ENCODE measurements at regions not wholly inside any gene's neighbourhood (a gene's known extent, or its start where the extent isn't known, plus 50 kb on each side); places are given as distances from the start of the nearest gene placed in this dataset.
A peak's percentile ranks its signal among the peaks of the same experiment; 100 is the strongest.

DNA sequence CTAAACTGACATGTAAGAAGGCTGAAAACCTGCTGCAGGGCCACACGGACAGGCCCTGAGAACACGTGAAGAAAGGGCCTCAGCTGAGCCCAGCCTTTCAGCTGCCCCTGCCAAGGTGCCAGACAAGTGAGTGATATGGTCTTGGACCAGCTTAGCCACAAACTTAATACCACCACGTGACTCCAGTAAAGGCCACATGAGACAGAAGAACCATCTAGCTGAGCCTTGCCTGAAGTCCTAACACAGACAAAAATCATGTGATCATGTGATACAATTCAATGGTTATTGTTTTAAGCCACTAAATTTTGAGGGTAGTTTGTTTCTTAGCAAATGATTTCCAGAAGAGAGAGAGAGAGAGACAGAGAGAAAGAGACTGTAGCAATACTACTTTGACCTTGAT lies 66.9 kb upstream of the ARHGAP20 start:
- ATAC-seq (ENCODE audit: low FRiP score), result no peak
- no peak overlapping the region for H3K4me3 ChIP-seq (ENCODE audit: low read length in 2 of 2)
- no peak overlapping the region for H3K27ac ChIP-seq (ENCODE audit: low read depth in 1 of 2, low read length in 2 of 2)
- no peak for DNase-seq
- no peaks in the 10 kb centered on the region for H3K36me3 ChIP-seq (ENCODE audit: control insufficient read depth in 1 of 2, insufficient read depth in 2 of 2, low read length in 1 of 2)
- H3K9me3 ChIP-seq (ENCODE audit: control insufficient read depth, low read length), result no peaks in the 10 kb centered on the region
- peaks cover 5% of the 10 kb centered on the region in 2 donors for H3K4me1 ChIP-seq (ENCODE audit: control insufficient read depth in 1 of 2, insufficient read depth in 2 of 2, low read length in 2 of 2)
- H3K27me3 ChIP-seq (ENCODE audit: control insufficient read depth in 1 of 2, insufficient read depth in 2 of 2, low read length in 1 of 2), result no peaks in the 10 kb centered on the region
- 79 to 80% methylated on average over 3 of the region's 3 CpGs for WGBS, 2 donors
- intact Hi-C loops (cut with DNase I), result no loop called here

DNA sequence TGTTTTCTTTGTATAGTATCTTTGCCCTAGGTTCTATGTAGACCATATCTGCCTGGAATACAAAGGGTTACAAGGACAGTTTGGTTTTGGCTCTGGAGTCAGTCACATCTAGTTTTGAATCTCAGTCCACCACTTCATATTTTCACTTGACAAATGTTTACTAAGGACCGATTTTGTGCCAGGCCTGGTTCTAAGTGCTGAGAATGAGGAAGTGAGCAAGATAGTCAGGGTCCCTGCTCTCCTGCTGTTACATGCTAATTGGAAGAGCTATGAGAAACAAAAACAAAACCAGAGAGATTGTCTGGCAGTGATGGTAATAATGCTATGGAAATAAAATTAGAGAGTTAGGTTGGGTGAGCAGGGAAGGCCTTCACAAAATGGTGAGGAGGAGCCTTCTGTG lies 66.1 kb upstream of the ARHGAP20 start:
- H3K27me3 ChIP-seq (ENCODE audit: control insufficient read depth in 1 of 2, insufficient read depth in 2 of 2, low read length in 1 of 2), result no peaks in the 10 kb centered on the region
- no peak for DNase-seq
- no peaks in the 10 kb centered on the region for H3K36me3 ChIP-seq (ENCODE audit: control insufficient read depth in 1 of 2, insufficient read depth in 2 of 2, low read length in 1 of 2)
- no peaks in the 10 kb centered on the region for H3K9me3 ChIP-seq (ENCODE audit: control insufficient read depth, low read length)
- 0 to 1% methylated on average over 1 of the region's 1 CpG for WGBS, 2 donors
- H3K27ac ChIP-seq (ENCODE audit: low read depth in 1 of 2, low read length in 2 of 2), result peak overlapping the region; percentile 65 to 88
- no peak overlapping the region for H3K4me3 ChIP-seq (ENCODE audit: low read length in 2 of 2)
- ATAC-seq (ENCODE audit: low FRiP score), result no peak
- intact Hi-C loops (cut with DNase I), result no loop called here
- H3K4me1 ChIP-seq (ENCODE audit: control insufficient read depth in 1 of 2, insufficient read depth in 2 of 2, low read length in 2 of 2), result peaks cover 5% of the 10 kb centered on the region in 2 donors

- Histone ChIP-seq H3K36me3 (ENCODE audit: control insufficient read depth in 1 of 2, insufficient read depth in 2 of 2, low read length in 1 of 2) (no peaks in the 10 kb centered on the region), H3K4me1 (ENCODE audit: control insufficient read depth in 1 of 2, insufficient read depth in 2 of 2, low read length in 2 of 2) (peaks cover 5% of the 10 kb centered on the region in 2 donors), H3K27ac (ENCODE audit: low read depth in 1 of 2, low read length in 2 of 2) (peak overlapping the region; percentile 65 to 88), H3K9me3 (ENCODE audit: control insufficient read depth, low read length) (no peaks in the 10 kb centered on the region), H3K27me3 (ENCODE audit: control insufficient read depth in 1 of 2, insufficient read depth in 2 of 2, low read length in 1 of 2) (no peaks in the 10 kb centered on the region), H3K4me3 (ENCODE audit: low read length in 2 of 2) (no peak overlapping the region)
- 0 to 1% methylated on average over 2 of the region's 2 CpGs for WGBS, 2 donors
- intact Hi-C loops (cut with DNase I), result no loop called here
- peak in 1 of 2 donors; percentile 56 for DNase-seq
- ATAC-seq (ENCODE audit: low FRiP score), result peak; percentile 53
Observed at GRCh38 chr11:110777775-110778174, 65.5 kb upstream of the ARHGAP20 start.

GRCh38 chr11:110776081-110776480 lies 63.8 kb upstream of the ARHGAP20 start:
- intact Hi-C loops (cut with DNase I), result no loop called here
- Histone ChIP-seq H3K36me3 (ENCODE audit: control insufficient read depth in 1 of 2, insufficient read depth in 2 of 2, low read length in 1 of 2) (no peaks in the 10 kb centered on the region), H3K4me3 (ENCODE audit: low read length in 2 of 2) (no peak overlapping the region), H3K27ac (ENCODE audit: low read depth in 1 of 2, low read length in 2 of 2) (no peak overlapping the region), H3K27me3 (ENCODE audit: control insufficient read depth in 1 of 2, insufficient read depth in 2 of 2, low read length in 1 of 2) (no peaks in the 10 kb centered on the region), H3K4me1 (ENCODE audit: control insufficient read depth in 1 of 2, insufficient read depth in 2 of 2, low read length in 2 of 2) (peaks cover 5% of the 10 kb centered on the region in 2 donors), H3K9me3 (ENCODE audit: control insufficient read depth, low read length) (no peaks in the 10 kb centered on the region)
- ATAC-seq (ENCODE audit: low FRiP score) (no peak), DNase-seq (no peak)
- WGBS, 2 donors, result 80 to 81% methylated on average over 2 of the region's 2 CpGs

DNA sequence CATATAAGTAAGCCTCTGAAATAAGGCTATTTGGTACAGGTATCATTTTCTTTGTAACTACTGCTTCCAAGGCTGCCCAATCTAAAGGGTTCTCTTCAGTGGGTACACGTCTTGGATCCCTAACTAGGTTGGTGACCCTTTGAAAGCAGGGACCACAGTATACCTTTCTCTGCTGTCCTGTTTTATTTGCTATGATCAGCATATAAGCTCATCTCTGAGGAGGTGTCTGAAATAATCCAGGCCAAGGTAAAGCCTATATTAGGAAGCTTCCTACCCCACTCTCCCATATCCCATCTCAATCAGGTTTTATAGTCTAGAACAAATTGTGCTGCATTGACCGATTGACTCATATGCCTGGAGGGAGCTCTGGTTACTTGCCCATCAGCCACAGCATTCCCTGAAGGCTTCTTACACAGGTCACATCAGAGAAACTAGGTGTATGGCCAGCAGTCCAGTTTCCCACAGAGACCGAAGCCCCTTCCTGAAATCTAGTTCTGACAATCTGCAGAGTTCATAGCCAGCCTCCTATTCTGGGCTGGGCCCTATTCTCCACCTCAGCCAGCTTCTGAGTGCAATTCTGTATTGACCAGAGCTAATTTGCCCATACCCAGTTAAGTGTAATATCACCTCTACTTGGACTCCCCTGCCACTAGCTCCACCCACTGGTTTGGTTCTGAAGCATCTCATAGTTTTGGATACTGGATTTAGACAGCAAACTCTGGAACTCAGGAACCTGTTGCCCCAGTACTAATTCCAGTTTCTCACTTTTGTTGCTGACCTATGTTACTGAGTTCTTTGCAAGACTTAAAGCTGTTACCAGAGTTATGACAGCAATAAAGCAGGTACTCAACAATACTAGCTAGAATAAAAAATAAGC lies 62.1 kb upstream of the ARHGAP20 start:
- H3K9me3 ChIP-seq (ENCODE audit: control insufficient read depth, low read length), result no peaks in the 10 kb centered on the region
- H3K4me1 ChIP-seq (ENCODE audit: control insufficient read depth in 1 of 2, insufficient read depth in 2 of 2, low read length in 2 of 2), result peaks cover 5% of the 10 kb centered on the region in 2 donors
- no peak overlapping the region for H3K27ac ChIP-seq (ENCODE audit: low read depth in 1 of 2, low read length in 2 of 2)
- intact Hi-C loops (cut with DNase I), result no loop called here
- ATAC-seq (ENCODE audit: low FRiP score) (no peak), DNase-seq (no peak)
- H3K4me3 ChIP-seq (ENCODE audit: low read length in 2 of 2), result no peak overlapping the region
- no peaks in the 10 kb centered on the region for H3K36me3 ChIP-seq (ENCODE audit: control insufficient read depth in 1 of 2, insufficient read depth in 2 of 2, low read length in 1 of 2)
- 95 to 97% methylated on average over 3 of the region's 3 CpGs for WGBS, 2 donors
- H3K27me3 ChIP-seq (ENCODE audit: control insufficient read depth in 1 of 2, insufficient read depth in 2 of 2, low read length in 1 of 2), result no peaks in the 10 kb centered on the region

GRCh38 chr11:110773442-110773841 lies 61.2 kb upstream of the ARHGAP20 start:
- no peaks in the 10 kb centered on the region for H3K27me3 ChIP-seq (ENCODE audit: control insufficient read depth in 1 of 2, insufficient read depth in 2 of 2, low read length in 1 of 2)
- peaks cover 4 to 5% of the 10 kb centered on the region in 2 donors for H3K4me1 ChIP-seq (ENCODE audit: control insufficient read depth in 1 of 2, insufficient read depth in 2 of 2, low read length in 2 of 2)
- ATAC-seq (ENCODE audit: low FRiP score), result no peak
- no peak overlapping the region for H3K4me3 ChIP-seq (ENCODE audit: low read length in 2 of 2)
- 95 to 96% methylated on average over 1 of the region's 1 CpG for WGBS, 2 donors
- intact Hi-C loops (cut with DNase I), result no loop called here
- DNase-seq, result no peak
- no peaks in the 10 kb centered on the region for H3K36me3 ChIP-seq (ENCODE audit: control insufficient read depth in 1 of 2, insufficient read depth in 2 of 2, low read length in 1 of 2)
- H3K9me3 ChIP-seq (ENCODE audit: control insufficient read depth, low read length), result no peaks in the 10 kb centered on the region
- H3K27ac ChIP-seq (ENCODE audit: low read depth in 1 of 2, low read length in 2 of 2), result no peak overlapping the region

- Histone ChIP-seq H3K4me1 (ENCODE audit: control insufficient read depth in 1 of 2, insufficient read depth in 2 of 2, low read length in 2 of 2) (peaks cover 0 to under 1% of the 10 kb centered on the region in 2 donors), H3K9me3 (ENCODE audit: control insufficient read depth, low read length) (no peaks in the 10 kb centered on the region), H3K27ac (ENCODE audit: low read depth in 1 of 2, low read length in 2 of 2) (no peak overlapping the region), H3K27me3 (ENCODE audit: control insufficient read depth in 1 of 2, insufficient read depth in 2 of 2, low read length in 1 of 2) (no peaks in the 10 kb centered on the region), H3K4me3 (ENCODE audit: low read length in 2 of 2) (no peak overlapping the region), H3K36me3 (ENCODE audit: control insufficient read depth in 1 of 2, insufficient read depth in 2 of 2, low read length in 1 of 2) (no peaks in the 10 kb centered on the region)
- 96 to 100% methylated on average over 3 of the region's 3 CpGs for WGBS, 2 donors
- DNase-seq, result no peak
- intact Hi-C loops (cut with DNase I), result no loop called here
- ATAC-seq (ENCODE audit: low FRiP score), result no peak
Observed at GRCh38 chr11:110772863-110773262, 60.6 kb upstream of the ARHGAP20 start.

DNA sequence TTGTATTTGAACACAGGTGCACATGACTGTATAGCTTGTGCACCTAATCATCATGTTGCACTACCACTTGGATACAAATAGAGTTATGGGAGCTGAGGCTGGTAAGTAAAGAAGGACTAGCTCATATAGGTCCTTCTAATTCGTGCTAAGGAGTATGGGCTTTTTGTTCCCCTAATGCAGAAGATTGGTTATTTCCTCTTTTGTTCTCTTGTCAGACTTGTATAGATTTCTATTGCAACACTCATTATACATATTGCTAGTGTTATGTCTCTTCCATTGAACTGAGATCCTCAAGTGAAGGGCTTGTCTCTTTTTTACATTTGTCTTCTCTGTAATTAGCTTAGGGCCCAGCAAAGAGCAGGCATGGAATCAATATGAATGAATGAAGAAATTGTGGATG lies 54.1 kb upstream of the ARHGAP20 start:
- no peak overlapping the region for H3K4me3 ChIP-seq (ENCODE audit: low read length in 2 of 2)
- DNase-seq (no peak), ATAC-seq (ENCODE audit: low FRiP score) (no peak)
- 42 to 87% methylated on average over 1 of the region's 1 CpG for WGBS, 2 donors
- peaks cover 0 to 5% of the 10 kb centered on the region in 2 donors for H3K4me1 ChIP-seq (ENCODE audit: control insufficient read depth in 1 of 2, insufficient read depth in 2 of 2, low read length in 2 of 2)
- H3K27ac ChIP-seq (ENCODE audit: low read depth in 1 of 2, low read length in 2 of 2), result no peak overlapping the region
- no peaks in the 10 kb centered on the region for H3K27me3 ChIP-seq (ENCODE audit: control insufficient read depth in 1 of 2, insufficient read depth in 2 of 2, low read length in 1 of 2)
- no peaks in the 10 kb centered on the region for H3K9me3 ChIP-seq (ENCODE audit: control insufficient read depth, low read length)
- no peaks in the 10 kb centered on the region for H3K36me3 ChIP-seq (ENCODE audit: control insufficient read depth in 1 of 2, insufficient read depth in 2 of 2, low read length in 1 of 2)
- intact Hi-C loops (cut with DNase I), result no loop called here

GRCh38 chr11:110764485-110764884 lies 52.2 kb upstream of the ARHGAP20 start:
- no peaks in the 10 kb centered on the region for H3K9me3 ChIP-seq (ENCODE audit: control insufficient read depth, low read length)
- intact Hi-C loops (cut with DNase I), result no loop called here
- ATAC-seq (ENCODE audit: low FRiP score) (no peak), DNase-seq (no peak)
- no peaks in the 10 kb centered on the region for H3K27me3 ChIP-seq (ENCODE audit: control insufficient read depth in 1 of 2, insufficient read depth in 2 of 2, low read length in 1 of 2)
- H3K36me3 ChIP-seq (ENCODE audit: control insufficient read depth in 1 of 2, insufficient read depth in 2 of 2, low read length in 1 of 2), result no peaks in the 10 kb centered on the region
- peaks cover 0 to 5% of the 10 kb centered on the region in 2 donors for H3K4me1 ChIP-seq (ENCODE audit: control insufficient read depth in 1 of 2, insufficient read depth in 2 of 2, low read length in 2 of 2)
- no peak overlapping the region for H3K4me3 ChIP-seq (ENCODE audit: low read length in 2 of 2)
- WGBS, 2 donors, result 87 to 93% methylated on average over 1 of the region's 1 CpG
- H3K27ac ChIP-seq (ENCODE audit: low read depth in 1 of 2, low read length in 2 of 2), result no peak overlapping the region

Measured in aorta (tissue), 5 donors.